Glutamatergic neuron (in vitro differentiated cells): ENCODE measurements at regions not wholly inside any gene's neighbourhood (a gene's known extent, or its start where the extent isn't known, plus 50 kb on each side); places are given as distances from the start of the nearest gene placed in this dataset.

Experiments used
- DNase-seq: peaks from one replicate; pipeline ENCODE4 v3.0.0; 2022
- H3K27ac Mint-ChIP-seq: one replicate; pipeline ENCODE4 v1.8.0; 2020; ENCODE audit warnings: mild to moderate bottlenecking, mixed read lengths, inconsistent platforms; ENCODE audit not compliant: unreplicated experiment
- H3K27me3 Mint-ChIP-seq: one replicate; pipeline ENCODE4 v1.8.0; 2020; ENCODE audit warnings: mild to moderate bottlenecking, moderate library complexity, mixed read lengths, inconsistent platforms; ENCODE audit not compliant: unreplicated experiment
- H3K36me3 Mint-ChIP-seq: one replicate; pipeline ENCODE4 v1.8.0; 2020; ENCODE audit warnings: mild to moderate bottlenecking, mixed read lengths, inconsistent platforms; ENCODE audit not compliant: unreplicated experiment
- H3K4me1 Mint-ChIP-seq: one replicate; pipeline ENCODE4 v1.8.0; 2020; ENCODE audit warnings: mild to moderate bottlenecking, low read depth, mixed read lengths, inconsistent platforms; ENCODE audit not compliant: unreplicated experiment
- H3K4me3 Mint-ChIP-seq: one replicate; pipeline ENCODE4 v1.8.0; 2020; ENCODE audit warnings: mild to moderate bottlenecking, mixed read lengths, inconsistent platforms; ENCODE audit not compliant: unreplicated experiment
- H3K9me3 Mint-ChIP-seq: one replicate; pipeline ENCODE4 v1.8.0; 2020; ENCODE audit warnings: mild to moderate bottlenecking, moderate library complexity, mixed read lengths, inconsistent platforms; ENCODE audit not compliant: unreplicated experiment
- TF ChIP-seq, protein P1 (sequence below): fragments of 200-600 bp; sonication (generic); IDR thresholded peaks from one replicate; pipeline ENCODE4 v1.5.0; 2021; ENCODE audit not compliant: partially characterized antibody, unreplicated experiment

GRCh38 chr5:124192716-124193115 lies 553.7 kb downstream of the ZNF608 start:
- peaks cover 17% of the 10 kb centered on the region for H3K4me1 Mint-ChIP-seq
- H3K36me3 Mint-ChIP-seq, result no peaks in the 10 kb centered on the region
- H3K9me3 Mint-ChIP-seq, result no peaks in the 10 kb centered on the region
- H3K4me3 Mint-ChIP-seq, result no peak overlapping the region
- H3K27ac Mint-ChIP-seq, result no peak overlapping the region
- no peaks in the 10 kb centered on the region for H3K27me3 Mint-ChIP-seq
- TF ChIP-seq, protein P1, sequence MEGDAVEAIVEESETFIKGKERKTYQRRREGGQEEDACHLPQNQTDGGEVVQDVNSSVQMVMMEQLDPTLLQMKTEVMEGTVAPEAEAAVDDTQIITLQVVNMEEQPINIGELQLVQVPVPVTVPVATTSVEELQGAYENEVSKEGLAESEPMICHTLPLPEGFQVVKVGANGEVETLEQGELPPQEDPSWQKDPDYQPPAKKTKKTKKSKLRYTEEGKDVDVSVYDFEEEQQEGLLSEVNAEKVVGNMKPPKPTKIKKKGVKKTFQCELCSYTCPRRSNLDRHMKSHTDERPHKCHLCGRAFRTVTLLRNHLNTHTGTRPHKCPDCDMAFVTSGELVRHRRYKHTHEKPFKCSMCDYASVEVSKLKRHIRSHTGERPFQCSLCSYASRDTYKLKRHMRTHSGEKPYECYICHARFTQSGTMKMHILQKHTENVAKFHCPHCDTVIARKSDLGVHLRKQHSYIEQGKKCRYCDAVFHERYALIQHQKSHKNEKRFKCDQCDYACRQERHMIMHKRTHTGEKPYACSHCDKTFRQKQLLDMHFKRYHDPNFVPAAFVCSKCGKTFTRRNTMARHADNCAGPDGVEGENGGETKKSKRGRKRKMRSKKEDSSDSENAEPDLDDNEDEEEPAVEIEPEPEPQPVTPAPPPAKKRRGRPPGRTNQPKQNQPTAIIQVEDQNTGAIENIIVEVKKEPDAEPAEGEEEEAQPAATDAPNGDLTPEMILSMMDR, result no peak
- no peak for DNase-seq

DNA sequence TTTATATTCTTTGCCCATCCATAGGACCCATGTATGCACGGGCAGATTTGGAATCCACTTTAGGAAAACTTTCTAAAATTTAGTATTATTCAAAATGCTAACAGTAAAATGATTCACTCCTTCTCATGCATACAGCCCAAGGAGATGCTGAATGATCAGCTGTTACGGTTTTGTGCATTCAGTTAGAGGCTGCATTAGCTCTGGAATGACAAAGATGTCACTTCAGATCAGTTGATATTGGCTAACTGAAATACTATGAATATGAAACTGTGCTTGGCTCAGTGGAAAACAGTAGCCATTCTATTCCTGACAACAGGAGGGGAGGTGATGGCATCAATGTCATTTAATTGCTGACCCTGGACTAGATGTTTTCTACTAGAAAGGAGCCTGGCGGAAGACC lies 560.7 kb downstream of the ZNF608 start:
- Mint-ChIP-seq H3K36me3 (no peaks in the 10 kb centered on the region), H3K27ac (no peak overlapping the region), H3K27me3 (no peaks in the 10 kb centered on the region), H3K4me1 (no peaks in the 10 kb centered on the region), H3K4me3 (no peak overlapping the region), H3K9me3 (no peaks in the 10 kb centered on the region)
- DNase-seq, result no peak
- TF ChIP-seq, protein P1, result no peak

DNA sequence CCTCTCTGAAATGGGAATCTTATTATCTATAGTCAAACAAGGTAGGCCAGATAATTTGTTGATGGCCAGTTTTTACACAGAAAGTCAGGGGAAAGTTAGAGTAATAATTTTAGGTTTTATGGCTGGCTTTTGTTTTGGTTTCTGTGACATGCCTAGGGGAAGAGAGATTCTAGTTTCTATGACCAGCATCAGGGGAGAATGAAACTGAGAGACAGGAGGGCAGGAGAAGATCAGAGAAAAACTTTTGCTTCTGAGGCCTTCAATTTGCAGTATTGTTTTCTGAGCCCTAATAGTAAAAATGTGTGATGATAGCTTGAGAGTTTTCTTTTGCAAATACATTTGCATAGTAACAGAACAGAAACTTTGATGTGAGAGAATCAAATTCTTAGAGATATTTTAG lies 564.3 kb downstream of the ZNF608 start:
- Mint-ChIP-seq H3K27me3 (no peaks in the 10 kb centered on the region), H3K36me3 (no peaks in the 10 kb centered on the region), H3K4me3 (no peak overlapping the region), H3K4me1 (no peaks in the 10 kb centered on the region), H3K9me3 (no peaks in the 10 kb centered on the region), H3K27ac (no peak overlapping the region)
- TF ChIP-seq, protein P1, result no peak
- DNase-seq, result no peak

DNA sequence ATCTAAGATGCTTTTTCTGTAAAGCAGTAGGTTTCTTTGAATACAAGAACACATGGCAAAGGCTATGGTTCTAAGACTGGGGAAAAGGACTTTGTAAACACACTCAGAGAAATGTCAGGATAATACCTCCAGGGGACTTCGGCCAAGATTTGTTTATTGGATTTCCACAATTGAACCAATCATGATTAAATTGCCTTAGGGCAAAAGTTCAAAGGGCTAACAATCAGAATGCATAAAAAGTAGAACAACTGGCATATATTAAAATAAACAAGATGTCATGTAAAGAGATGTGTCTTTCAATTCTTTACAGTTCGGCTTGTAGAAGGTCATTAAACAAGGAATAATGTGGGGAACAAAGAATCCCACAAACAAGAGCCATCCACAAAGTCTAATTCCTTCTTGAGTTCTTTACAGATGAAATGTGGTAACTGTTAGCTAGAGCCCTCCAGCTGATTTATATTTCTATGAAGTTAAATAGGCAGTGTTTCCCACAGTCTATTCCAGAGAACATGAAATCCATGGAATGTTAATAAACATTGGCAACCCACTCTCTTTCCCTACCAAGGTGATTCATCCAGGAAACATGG lies 565.5 kb downstream of the ZNF608 start:
- no peak overlapping the region for H3K27ac Mint-ChIP-seq
- TF ChIP-seq, protein P1, result no peak
- no peaks in the 10 kb centered on the region for H3K9me3 Mint-ChIP-seq
- H3K27me3 Mint-ChIP-seq, result no peaks in the 10 kb centered on the region
- DNase-seq, result no peak
- peaks cover 4% of the 10 kb centered on the region for H3K4me1 Mint-ChIP-seq
- H3K4me3 Mint-ChIP-seq, result no peak overlapping the region
- H3K36me3 Mint-ChIP-seq, result no peaks in the 10 kb centered on the region

- no peaks in the 10 kb centered on the region for H3K9me3 Mint-ChIP-seq
- no peak overlapping the region for H3K27ac Mint-ChIP-seq
- H3K4me3 Mint-ChIP-seq, result no peak overlapping the region
- no peaks in the 10 kb centered on the region for H3K36me3 Mint-ChIP-seq
- H3K27me3 Mint-ChIP-seq, result no peaks in the 10 kb centered on the region
- DNase-seq, result no peak
- H3K4me1 Mint-ChIP-seq, result peaks cover 4% of the 10 kb centered on the region
- TF ChIP-seq, protein P1, result no peak
Observed at GRCh38 chr5:124180299-124180874, 566.1 kb downstream of the ZNF608 start.
